AG08396 (cell line): ENCODE measurements at regions not wholly inside any gene's neighbourhood (a gene's known extent, or its start where the extent isn't known, plus 50 kb on each side); places are given as distances from the start of the nearest gene placed in this dataset.

Source experiments
- DNase-seq: peaks from one replicate; pipeline ENCODE4 v3.0.0; 2012; ENCODE audit warnings: low spot score, mixed read lengths

GRCh38 chr20:19000078-19000477, 186.5 kb downstream of the SCP2D1 start:
- no peak for DNase-seq

GRCh38 chr20:19001177-19001576, 187.6 kb downstream of the SCP2D1 start:
- no peak for DNase-seq

GRCh38 chr20:19003366-19004336, 190.1 kb downstream of the SCP2D1 start:
- DNase-seq = no peak

- no peak for DNase-seq
Measured at GRCh38 chr20:19004975-19005374, 191.4 kb downstream of the SCP2D1 start.

- DNase-seq = no peak
Measured at GRCh38 chr20:19008497-19008896, 194.9 kb downstream of the SCP2D1 start.

GRCh38 chr20:19009081-19009688, 195.6 kb downstream of the SCP2D1 start:
- DNase-seq = no peak

GRCh38 chr20:19012676-19013075, 199.1 kb downstream of the SCP2D1 start:
- peak; percentile 32 for DNase-seq

- no peak for DNase-seq
Measured at GRCh38 chr20:19013907-19014306, 198.5 kb upstream of the SLC24A3 start.

GRCh38 chr20:19015351-19016139, 196.9 kb upstream of the SLC24A3 start:
- DNase-seq = no peak

GRCh38 chr20:19016140-19016497, 196.3 kb upstream of the SLC24A3 start:
- DNase-seq = no peak

- DNase-seq = no peak
Measured at GRCh38 chr20:19017104-19017690, 195.2 kb upstream of the SLC24A3 start.

- no peak for DNase-seq
Measured at GRCh38 chr20:19018881-19019280, 193.6 kb upstream of the SLC24A3 start.

- DNase-seq = no peak
Measured at GRCh38 chr20:19019734-19020364, 192.6 kb upstream of the SLC24A3 start.

GRCh38 chr20:19021406-19022117, 190.9 kb upstream of the SLC24A3 start:
- no peak for DNase-seq

GRCh38 chr20:19022118-19022575, 190.3 kb upstream of the SLC24A3 start:
- DNase-seq = no peak

GRCh38 chr20:19022791-19023448, 189.5 kb upstream of the SLC24A3 start:
- DNase-seq = no peak

GRCh38 chr20:19024296-19025035, 188.0 kb upstream of the SLC24A3 start:
- no peak for DNase-seq

- no peak for DNase-seq
Measured at GRCh38 chr20:19025430-19026120, 186.9 kb upstream of the SLC24A3 start.
